GM12878 (cell line): ENCODE measurements at regions not wholly inside any gene's neighbourhood (a gene's known extent, or its start where the extent isn't known, plus 50 kb on each side); places are given as distances from the start of the nearest gene placed in this dataset.

ENCODE experiments used
- ATAC-seq: fragments of 200-7000 bp; cut with Tn5 transposase; 3 replicates; pipeline ENCODE4 v1.9.1; 2020; ENCODE audit warnings: mild to moderate bottlenecking, moderate library complexity
- BruUV-seq: library from RNA; stranded (reverse); fragments of 400-500 nt; replicated peaks from 2 replicates; lab custom pipeline; 2021; lab: Mats Ljungman, UMichigan
- CTCF ChIA-PET: fragments of 300-600 bp; sonication (Branson Sonifier 250); formaldehyde crosslinking; extraction: SDS; loops from one replicate; lab custom pipeline; 2021; ENCODE audit warnings: inconsistent platforms; lab: Yijun Ruan, JAX
- POLR2A ChIA-PET: fragments of 350-600 bp; formaldehyde crosslinking; extraction: SDS; loops from one replicate; lab custom pipeline; 2021; ENCODE audit warnings: inconsistent platforms; lab: Charles Lee
- RAD21 ChIA-PET: fragments of 300-600 bp; sonication (Branson Sonifier 250); formaldehyde crosslinking; loops from one replicate; lab custom pipeline; 2023; ENCODE audit warnings: antibody characterized with exemption; ENCODE audit not compliant: unreplicated experiment; lab: Charles Lee
- SMC1A ChIA-PET: fragments of 300-600 bp; sonication (Branson Sonifier 250); formaldehyde crosslinking; loops from one replicate; lab custom pipeline; 2023; ENCODE audit not compliant: unreplicated experiment, uncharacterized antibody; lab: Charles Lee
- DNase-seq: peaks from one replicate; pipeline ENCODE4 v3.0.0-alpha.2; 2011; ENCODE audit warnings: low read depth, low spot score
- FAIRE-seq: peaks from 3 replicates; lab custom pipeline; 2011; peaks lifted over from hg19 to GRCh38; lab: Jason Lieb, UNC
- H2AFZ ChIP-seq: 2 replicates; pipeline ENCODE4 v1.6.0; 2011; ENCODE audit warnings: low read depth, low read length, control low read depth; ENCODE audit not compliant: control insufficient read depth
- H3K27ac ChIP-seq: 2 replicates; pipeline ENCODE4 v1.5.1; 2011; ENCODE audit warnings: control low read depth; ENCODE audit not compliant: control insufficient read depth, insufficient read depth
- H3K27me3 ChIP-seq, 2 experiments: replicated peaks in 1 of 2; 2 replicates each; pipeline versions ENCODE4 v1.6.0 to v1.6.1; 2011; ENCODE audit warnings: low read length in 1 of 2; ENCODE audit not compliant: control insufficient read depth in 2 of 2, insufficient read depth in 2 of 2
- H3K36me3 ChIP-seq, 2 experiments: 2 replicates each; pipeline ENCODE4 v1.5.1; 2011; ENCODE audit warnings: low read length in 1 of 2; ENCODE audit not compliant: control insufficient read depth in 2 of 2, insufficient read depth in 2 of 2
- H3K4me1 ChIP-seq: 2 replicates; pipeline ENCODE4 v1.6.1; 2011; ENCODE audit warnings: mild to moderate bottlenecking, low read length, moderate library complexity, mixed read lengths; ENCODE audit not compliant: control insufficient read depth, insufficient read depth
- H3K4me2 ChIP-seq: 2 replicates; pipeline ENCODE4 v1.6.0; 2011; ENCODE audit warnings: control low read depth; ENCODE audit not compliant: control insufficient read depth, insufficient read depth
- H3K4me3 ChIP-seq: fragments of 200-600 bp; sonication (generic); 2 replicates; pipeline ENCODE4 v1.5.1; 2016
- H3K79me2 ChIP-seq: 2 replicates; pipeline ENCODE4 v1.6.0; 2011; ENCODE audit warnings: low read length; ENCODE audit not compliant: control insufficient read depth, insufficient read depth
- H3K9ac ChIP-seq: 2 replicates; pipeline ENCODE4 v1.8.0; 2011; ENCODE audit warnings: low read length, control low read depth, mixed read lengths; ENCODE audit not compliant: control insufficient read depth, insufficient read depth
- H3K9me3 ChIP-seq: replicated peaks from 3 replicates; pipeline ENCODE4 v1.5.1; 2011; ENCODE audit warnings: mild to moderate bottlenecking, low read length; ENCODE audit not compliant: control insufficient read depth, insufficient read depth
- H4K20me1 ChIP-seq: 2 replicates; pipeline ENCODE4 v1.6.0; 2011; ENCODE audit not compliant: control insufficient read depth, insufficient read depth
- BCL3 ChIP-seq: IDR thresholded peaks from 2 replicates; pipeline ENCODE4 v1.6.1; 2011; ENCODE audit warnings: borderline replicate concordance, low read depth, mild to moderate bottlenecking, moderate library complexity, low read length; ENCODE audit not compliant: insufficient read depth, poor library complexity, severe bottlenecking
- CTCF ChIP-seq, 3 experiments: IDR thresholded peaks in 2 of 3; conservative IDR thresholded peaks in 1 of 3; 2 replicates each; pipeline ENCODE4 v1.5.1; 2011; ENCODE audit warnings: low read depth in 3 of 3, low read length in 3 of 3, mild to moderate bottlenecking in 3 of 3, control low read depth in 2 of 3, moderate library complexity in 2 of 3, inconsistent platforms in 1 of 3, mixed read lengths in 1 of 3; ENCODE audit not compliant: control insufficient read depth in 2 of 3, insufficient read depth in 1 of 3; ENCODE audit errors: extremely low read depth in 1 of 3
- CUX1 ChIP-seq: IDR thresholded peaks from 2 replicates; pipeline ENCODE4 v1.6.1; 2012; ENCODE audit warnings: improper control_type of control experiment, low read depth, low read length; ENCODE audit not compliant: insufficient replicate concordance
- KLF5 ChIP-seq: fragments of 450-650 bp; IDR thresholded peaks from 2 replicates; pipeline ENCODE4 v1.6.1; 2014; ENCODE audit warnings: mild to moderate bottlenecking; ENCODE audit not compliant: partially characterized antibody
- MLLT1 ChIP-seq: fragments of 450-650 bp; IDR thresholded peaks from 2 replicates; pipeline ENCODE4 v1.6.1; 2016; ENCODE audit warnings: mild to moderate bottlenecking
- MYC ChIP-seq: IDR thresholded peaks from 2 replicates; pipeline ENCODE4 v1.6.1; 2011; ENCODE audit warnings: mild to moderate bottlenecking, low read length, moderate library complexity, inconsistent platforms; ENCODE audit not compliant: insufficient read depth, insufficient replicate concordance, insufficient read length, severe bottlenecking
- YY1 ChIP-seq: IDR thresholded peaks from 2 replicates; pipeline ENCODE4 v1.6.1; 2011; ENCODE audit warnings: low read depth, mild to moderate bottlenecking, low read length
- ZNF622 ChIP-seq: fragments of 450-650 bp; IDR thresholded peaks from 2 replicates; pipeline ENCODE4 v1.6.1; 2017; ENCODE audit warnings: mild to moderate bottlenecking, inconsistent platforms
- WGBS: methylation state at CpG from one replicate; pipeline ENCODE4 v1.1.6; 2016; ENCODE audit warnings: low lambda C conversion rate; ENCODE audit not compliant: insufficient replicate concordance, insufficient coverage; ENCODE audit errors: missing lambda C conversion rate; 5-methylcytosine and 5-hydroxymethylcytosine counted together
- in situ Hi-C: fragments of 300-500 bp; cut with MboI; formaldehyde crosslinking; loops from 9 replicates; pipeline ENCODE4 v1.14.3; 2018; ENCODE audit warnings: mixed read lengths
- intact Hi-C: fragments of 100-400 bp; cut with micrococcal nuclease; formaldehyde crosslinking; loops from one replicate; pipeline ENCODE4 v1.14.2; 2022; ENCODE audit not compliant: unreplicated experiment

GRCh38 chr9:108259917-108260675 lies 595.7 kb downstream of the ACTL7B start:
- H3K4me1 ChIP-seq, result no peaks in the 10 kb centered on the region
- ChIA-PET RAD21 (no interaction called here), CTCF (interaction anchor here (0.6 kb wide), 1 partner anchor 28 kb away, joined by 3 read pairs; no protein-coding TSS in a partner anchor), POLR2A (no interaction called here), SMC1A (interaction anchor here (0.5 kb wide), 1 partner anchor 1205 kb away, joined by 3 read pairs; no protein-coding TSS in a partner anchor)
- in situ Hi-C loops (loop anchor here (25.0 kb wide), 1 partner anchor 773 kb away; the partner anchor contains the start of gene KLF4), intact Hi-C loops (no loop called here)
- BruUV-seq, result no TSS peak
- ATAC-seq (no peak), DNase-seq (no peak), FAIRE-seq (no peak)
- no peaks in the 10 kb centered on the region for H3K9me3 ChIP-seq
- 58% methylated on average over 5 of the region's 5 CpGs for WGBS
- H3K36me3 ChIP-seq, result no peaks in the 10 kb centered on the region
- TF ChIP-seq BCL3 (no peak), MYC (no peak), MLLT1 (no peak), KLF5 (no peak), CUX1 (no peak), CTCF (IDR thresholded peaks at IDR 0.05 in 2 of 3, conservative IDR thresholded peaks at IDR 0.05 in 1 of 3; ENCODE audit: control insufficient read depth in 2 of 3, extremely low read depth in 1 of 3, insufficient read depth in 1 of 3, low read depth in 3 of 3, low read length in 3 of 3) (no peak), ZNF622 (no peak), YY1 (no peak)
- H3K4me2 ChIP-seq, result no peak overlapping the region
- no peaks in the 10 kb centered on the region for H4K20me1 ChIP-seq
- no peak overlapping the region for H3K4me3 ChIP-seq
- H3K27me3 ChIP-seq, result no peaks in the 10 kb centered on the region
- no peak overlapping the region for H2AFZ ChIP-seq
- H3K9ac ChIP-seq, result no peak overlapping the region
- H3K79me2 ChIP-seq, result no peaks in the 10 kb centered on the region
- H3K27ac ChIP-seq, result no peak overlapping the region
